Jurkat, Clone E6-1 (cell line): ENCODE measurements at regions not wholly inside any gene's neighbourhood (a gene's known extent, or its start where the extent isn't known, plus 50 kb on each side); places are given as distances from the start of the nearest gene placed in this dataset.

Experiments
- DNase-seq: peaks from one replicate; pipeline ENCODE4 v3.0.0-alpha.2; 2011; ENCODE audit warnings: low read depth, low spot score
- H3K4me3 ChIP-seq: 2 replicates; pipeline ENCODE4 v1.5.1; 2011; ENCODE audit warnings: mild to moderate bottlenecking, low read length, control low read depth, moderate library complexity

DNA sequence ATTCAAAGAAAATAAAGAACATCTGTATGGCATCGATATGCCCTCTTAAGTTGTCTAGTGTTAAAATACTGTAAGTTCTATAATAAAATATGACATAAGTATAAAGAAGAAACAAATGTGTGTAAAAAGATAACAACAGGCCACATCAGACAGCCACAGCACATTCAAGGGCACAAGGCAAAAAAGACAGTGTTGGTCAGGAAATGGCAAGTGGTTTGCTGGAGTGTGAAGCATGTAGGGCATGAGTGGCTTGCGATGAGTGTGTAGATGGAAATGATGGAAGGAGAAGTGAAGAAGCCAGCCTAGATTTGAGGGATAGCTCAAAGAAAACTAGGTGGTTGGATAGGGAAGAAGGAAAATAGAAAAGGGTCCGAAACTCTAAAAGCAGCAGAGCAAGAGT is 341.6 kb downstream of the CRPPA start:
- DNase-seq = peak; percentile 85
- H3K4me3 ChIP-seq = no peak overlapping the region

DNA sequence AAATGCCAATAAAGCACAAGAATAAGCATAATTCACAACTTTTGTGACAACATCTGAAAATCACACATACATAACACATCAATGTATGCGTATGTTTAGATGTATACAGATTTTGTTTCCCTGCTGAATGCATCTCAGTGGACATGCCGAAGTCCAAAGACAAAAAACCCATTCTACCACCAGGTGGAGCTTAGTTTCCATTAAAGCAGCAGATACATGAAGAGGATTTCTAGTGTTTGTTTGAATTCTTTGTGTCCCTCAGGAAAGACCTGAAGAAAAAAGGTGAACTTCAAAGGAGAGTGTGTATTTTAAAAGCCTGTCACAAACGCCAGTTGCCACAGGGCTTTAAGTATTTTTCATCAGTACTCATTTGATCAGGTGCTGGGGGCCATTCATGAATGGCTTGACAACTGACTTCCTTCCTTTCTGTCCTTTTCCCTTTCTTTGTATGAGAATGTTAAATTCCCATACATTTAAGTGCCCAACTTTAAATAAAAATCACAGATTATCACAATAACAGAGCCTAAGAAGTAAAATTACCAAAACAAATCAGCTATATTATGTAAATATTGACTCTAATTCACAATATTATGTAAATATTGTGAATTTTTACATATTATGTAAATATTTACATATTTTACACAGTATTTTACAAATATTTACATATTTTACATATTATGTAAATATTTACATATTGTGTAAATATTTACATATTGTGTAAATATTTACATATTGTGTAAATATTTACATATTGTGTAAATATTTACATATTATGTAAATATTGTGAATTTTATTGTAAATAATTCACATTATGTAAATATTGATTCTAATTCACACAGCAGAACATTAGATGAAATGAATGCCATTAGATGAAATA is 343.0 kb downstream of the CRPPA start:
- H3K4me3 ChIP-seq = no peak overlapping the region
- peak; percentile 82 for DNase-seq

DNA sequence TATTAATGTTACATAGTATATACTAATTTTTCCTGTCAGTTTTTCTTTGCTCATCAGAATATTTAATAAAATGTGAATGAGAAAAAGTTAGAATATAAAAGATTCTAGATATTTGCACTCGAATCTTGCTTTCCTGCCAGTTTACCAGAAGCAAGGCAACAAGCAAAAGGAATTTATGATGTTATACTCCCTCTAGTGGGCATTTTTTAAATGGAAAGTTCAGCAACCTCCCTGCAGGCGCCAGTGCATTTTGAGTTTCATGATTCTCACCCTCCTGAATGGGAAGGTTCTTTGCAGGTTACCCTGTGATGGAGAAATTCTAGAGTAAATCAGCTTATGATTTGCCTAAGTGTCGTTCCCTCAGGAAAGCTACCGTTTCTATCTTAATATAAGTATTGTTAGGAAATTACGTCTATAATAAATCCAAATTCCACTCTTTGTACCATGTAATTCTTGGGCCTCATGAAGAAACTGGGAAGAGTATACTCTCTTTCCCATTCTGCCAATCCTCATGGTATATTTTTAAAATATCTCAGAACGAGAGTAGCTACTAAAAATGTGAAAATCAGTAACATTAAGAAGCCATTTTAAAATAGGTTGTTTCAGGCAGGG is 350.0 kb downstream of the CRPPA start:
- DNase-seq = peak; percentile 71
- H3K4me3 ChIP-seq = no peak overlapping the region

DNA sequence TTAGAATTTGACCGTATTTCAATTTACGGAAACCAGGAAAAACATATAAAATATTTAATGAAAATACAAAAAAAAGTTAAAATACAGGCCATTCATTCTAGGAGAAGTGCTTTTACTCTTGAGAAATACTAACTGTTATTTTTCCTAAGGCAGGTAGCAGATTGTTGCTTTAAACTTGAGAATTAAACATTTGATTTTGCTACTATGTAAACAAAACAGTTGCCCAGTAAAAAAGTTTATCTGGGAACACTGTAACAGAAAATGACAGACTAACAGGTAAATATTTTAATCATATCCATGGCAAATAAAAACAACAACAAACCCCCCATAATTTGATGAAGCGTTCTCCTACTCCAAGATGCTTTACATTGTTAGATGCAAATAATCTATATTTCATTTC is 350.5 kb downstream of the CRPPA start:
- H3K4me3 ChIP-seq = no peak overlapping the region
- DNase-seq = no peak

DNA sequence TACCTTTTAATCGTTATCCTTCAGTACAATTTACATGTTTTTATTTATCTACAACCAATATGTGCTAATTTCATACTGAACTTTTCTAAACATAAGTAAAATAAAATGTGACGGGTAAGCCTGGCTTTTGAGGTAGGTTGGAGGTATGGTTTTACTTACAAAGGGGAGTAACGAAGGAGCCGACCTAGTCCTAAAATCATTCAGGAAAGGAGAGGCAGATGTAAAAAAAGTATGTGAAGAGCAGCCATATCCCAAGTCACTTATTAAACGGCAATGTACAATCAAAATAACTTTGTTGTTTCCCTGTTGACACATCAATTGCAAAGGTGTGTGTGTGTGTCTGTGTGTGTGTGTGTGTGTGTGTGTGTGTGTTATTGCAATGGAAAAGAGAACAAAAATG is 351.3 kb downstream of the CRPPA start:
- H3K4me3 ChIP-seq = no peak overlapping the region
- DNase-seq = no peak

DNA sequence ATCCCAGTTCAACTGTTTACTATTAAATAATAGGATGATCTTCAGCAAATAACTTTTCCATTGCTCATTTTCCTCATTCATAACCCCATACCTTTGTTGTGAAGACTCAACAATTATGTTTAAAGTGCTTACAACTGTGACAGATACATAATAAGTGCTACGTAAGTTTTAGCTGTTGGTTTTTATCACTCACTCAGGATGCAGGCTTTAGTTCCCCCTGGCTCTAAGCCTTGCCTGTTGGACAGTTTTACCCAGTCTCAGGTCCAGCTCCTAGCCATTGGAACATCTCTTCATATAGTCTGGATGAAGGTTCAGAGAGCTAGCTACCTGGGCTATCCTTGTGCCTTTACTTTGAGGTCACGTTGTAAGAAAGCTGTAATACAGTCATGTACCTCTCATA is 353.2 kb downstream of the CRPPA start:
- DNase-seq = no peak
- no peak overlapping the region for H3K4me3 ChIP-seq

DNA sequence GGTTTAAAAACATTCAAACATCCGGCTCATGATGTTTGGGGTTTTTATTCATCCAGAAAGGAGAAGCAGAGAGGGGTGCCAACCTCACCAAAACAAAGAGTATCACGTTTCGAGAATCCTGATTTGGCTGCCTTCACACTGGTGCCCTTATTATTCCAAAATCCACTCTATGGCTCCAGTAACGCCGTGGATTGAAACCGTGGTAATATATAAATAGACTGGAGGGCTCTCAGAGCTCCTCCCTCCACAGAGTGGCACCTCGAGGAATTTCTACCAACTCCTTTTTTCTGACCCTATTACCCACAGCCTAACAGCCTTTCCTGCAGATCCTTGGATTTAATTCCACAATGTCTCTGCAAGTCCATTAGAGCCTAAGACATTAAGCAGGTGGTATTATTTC is 353.6 kb downstream of the CRPPA start:
- no peak overlapping the region for H3K4me3 ChIP-seq
- no peak for DNase-seq

DNA sequence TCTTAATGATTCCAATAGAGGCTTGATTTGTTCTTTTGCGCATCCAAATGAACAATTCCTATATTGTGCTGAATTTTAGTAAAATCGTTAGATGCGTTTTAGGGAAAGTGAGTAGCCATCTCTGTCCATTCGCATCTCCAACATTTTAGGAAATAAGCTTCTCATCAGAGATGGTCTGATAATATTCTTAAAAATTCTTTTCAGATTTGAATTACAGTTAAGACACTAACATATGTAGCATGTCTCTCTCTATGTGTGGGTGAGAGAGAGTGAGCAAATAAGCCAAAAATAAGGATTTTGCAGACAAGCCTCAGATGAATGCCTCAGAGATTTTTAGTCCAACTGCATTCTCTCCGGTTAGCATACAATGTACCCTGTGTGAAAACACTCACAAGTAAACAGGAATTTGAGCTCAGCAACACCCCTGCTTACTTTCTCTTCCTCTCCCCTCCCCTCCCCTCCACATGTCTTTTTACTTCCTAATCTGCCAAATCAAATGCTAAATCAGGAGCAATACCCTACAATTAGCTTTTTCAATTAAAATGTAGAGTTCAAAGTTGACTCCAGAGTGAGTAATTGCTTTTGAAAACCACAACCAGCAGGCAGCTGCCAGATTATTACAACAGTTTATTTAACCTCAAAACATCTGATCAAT is 354.4 kb downstream of the CRPPA start:
- no peak overlapping the region for H3K4me3 ChIP-seq
- peak; percentile 39 for DNase-seq

DNA sequence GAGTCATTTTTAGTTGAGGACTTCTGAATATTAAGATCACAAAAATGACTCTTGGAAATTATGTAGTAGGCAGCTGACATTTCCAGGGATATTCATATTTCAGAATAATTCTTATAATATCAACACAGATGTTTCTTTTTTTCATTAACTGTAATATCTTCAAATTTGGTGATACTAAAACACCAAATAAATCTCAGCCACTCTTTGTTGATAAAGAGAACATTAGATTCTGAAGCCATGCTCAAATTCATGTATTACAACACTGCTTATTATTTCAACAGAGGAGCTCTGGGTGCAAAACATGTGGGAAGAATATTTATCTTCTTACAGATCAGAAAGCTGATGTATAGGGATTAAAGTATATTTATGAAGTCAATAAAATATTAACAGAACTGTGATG is 355.4 kb downstream of the CRPPA start:
- no peak for DNase-seq
- H3K4me3 ChIP-seq = no peak overlapping the region

DNA sequence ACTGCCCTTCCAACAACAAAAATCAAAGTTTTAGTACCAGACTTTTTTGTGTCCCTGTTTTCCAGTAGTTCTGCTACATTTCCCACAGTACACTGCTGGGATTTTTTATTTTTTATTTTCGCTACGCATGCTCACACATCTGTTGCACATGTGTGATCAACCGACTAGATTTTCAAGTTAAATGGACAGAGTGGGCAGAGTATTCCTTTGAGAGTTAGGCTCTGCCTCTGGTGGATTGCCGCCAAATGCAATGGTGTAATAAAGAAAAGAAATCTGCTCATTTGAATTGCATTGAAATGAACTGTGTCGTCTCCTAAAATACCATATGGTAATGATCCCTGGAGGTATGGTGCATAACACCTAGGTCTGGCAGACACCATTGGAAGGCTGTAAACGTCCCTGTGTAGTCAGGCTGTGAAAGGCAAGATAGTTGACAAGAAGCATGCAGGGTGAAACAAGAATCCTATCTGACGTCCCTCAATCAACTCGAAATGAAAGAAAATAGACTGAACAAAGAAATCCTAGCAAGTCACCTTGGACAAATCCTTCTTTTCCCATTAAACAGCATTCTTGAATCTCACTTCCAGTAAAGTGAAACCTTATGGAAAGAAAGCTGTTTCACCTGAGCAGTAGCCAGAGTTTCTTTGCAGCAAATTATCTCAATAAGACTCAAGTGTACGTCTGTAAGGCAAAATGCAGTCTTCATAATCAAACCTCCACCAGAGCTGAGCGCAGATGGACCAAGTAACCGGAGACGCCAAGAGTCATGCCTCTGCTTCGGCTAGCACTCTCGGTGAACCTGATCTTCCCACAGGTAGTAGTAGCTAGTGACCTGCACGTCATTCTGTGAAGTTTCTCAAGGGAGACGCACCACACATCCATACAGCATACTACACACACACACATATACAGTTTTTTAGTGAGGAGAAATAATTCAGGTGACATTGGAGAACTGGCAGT is 357.3 kb downstream of the CRPPA start:
- no peak overlapping the region for H3K4me3 ChIP-seq
- DNase-seq = no peak

DNA sequence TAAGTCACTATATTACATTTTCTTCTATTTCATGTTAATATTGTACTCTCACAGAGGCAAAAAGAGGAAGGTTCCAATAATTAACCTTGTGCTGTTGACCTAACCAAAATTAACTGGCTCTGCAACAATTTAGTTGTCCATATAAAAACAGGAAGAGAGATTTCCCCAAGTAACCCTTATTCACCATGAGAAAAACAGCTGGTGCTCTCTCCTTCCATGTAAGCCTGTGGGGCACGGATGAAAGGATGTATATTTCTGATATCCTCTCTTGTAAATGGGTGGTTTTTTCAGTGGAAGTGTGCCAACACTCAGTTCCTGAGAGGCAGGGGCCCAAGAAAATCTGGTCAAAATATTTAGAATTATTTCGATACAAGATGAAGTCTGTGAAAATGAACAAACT is 358.1 kb downstream of the CRPPA start:
- H3K4me3 ChIP-seq = no peak overlapping the region

DNA sequence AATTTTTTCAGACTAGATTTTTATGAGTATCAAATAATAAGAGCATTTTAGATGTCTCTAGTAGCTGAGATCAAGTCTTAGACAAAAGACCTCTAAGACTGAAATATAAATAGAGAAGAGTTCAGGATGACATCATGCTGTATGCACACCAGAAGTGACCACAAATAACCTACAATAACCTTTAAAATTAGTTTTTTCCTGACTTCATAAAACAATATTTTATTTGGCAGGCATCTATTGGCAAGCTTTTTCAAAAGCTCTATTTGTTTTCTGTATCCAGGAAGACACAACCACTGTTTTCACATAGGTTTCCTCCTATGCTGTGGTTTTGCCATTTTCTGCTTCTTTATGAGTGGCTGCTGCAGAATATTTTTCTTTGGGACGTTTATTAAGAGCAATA is 359.1 kb downstream of the CRPPA start:
- DNase-seq = no peak
- H3K4me3 ChIP-seq = no peak overlapping the region

More for the DNA sequence above, 358.1 kb downstream of the CRPPA start:
- DNase-seq = no peak

DNA sequence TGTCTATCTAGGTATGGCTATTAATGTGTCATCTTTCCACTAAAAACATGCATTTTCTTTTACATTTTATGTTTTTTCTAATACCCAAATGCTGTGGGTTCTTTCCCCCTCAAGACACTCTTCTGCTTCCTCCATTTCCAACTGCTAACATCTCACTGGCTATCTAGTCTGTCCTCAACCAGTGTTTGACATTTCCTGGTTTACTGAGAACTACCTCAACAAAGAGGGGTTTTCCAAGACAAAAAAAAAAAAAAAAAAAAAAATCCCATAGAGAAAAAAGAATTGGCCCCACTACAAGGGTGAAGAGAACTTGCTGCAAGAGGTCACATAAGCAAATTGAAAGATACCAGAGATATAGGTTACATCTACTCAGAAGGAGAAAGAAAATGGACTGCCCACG is 359.7 kb downstream of the CRPPA start:
- H3K4me3 ChIP-seq = no peak overlapping the region
- no peak for DNase-seq

DNA sequence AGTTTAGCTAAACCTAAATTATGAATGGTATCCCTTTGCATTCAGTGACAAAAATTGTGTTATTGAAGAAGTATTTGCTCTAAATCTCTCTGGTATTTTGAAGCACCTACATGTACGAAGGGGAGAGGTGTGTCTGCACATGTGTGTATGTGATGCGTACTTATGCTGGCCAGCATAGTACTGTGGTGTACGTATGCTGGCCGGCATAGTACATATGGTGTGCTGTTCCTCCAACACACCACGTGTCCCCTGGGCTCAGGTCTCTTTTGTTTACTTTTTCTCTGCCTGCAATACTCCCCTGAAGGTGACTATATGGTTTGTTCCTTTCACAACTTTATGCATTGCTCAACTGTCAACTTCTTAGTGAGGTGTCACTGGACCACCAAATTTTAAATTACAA is 360.3 kb downstream of the CRPPA start:
- H3K4me3 ChIP-seq = no peak overlapping the region
- no peak for DNase-seq

DNA sequence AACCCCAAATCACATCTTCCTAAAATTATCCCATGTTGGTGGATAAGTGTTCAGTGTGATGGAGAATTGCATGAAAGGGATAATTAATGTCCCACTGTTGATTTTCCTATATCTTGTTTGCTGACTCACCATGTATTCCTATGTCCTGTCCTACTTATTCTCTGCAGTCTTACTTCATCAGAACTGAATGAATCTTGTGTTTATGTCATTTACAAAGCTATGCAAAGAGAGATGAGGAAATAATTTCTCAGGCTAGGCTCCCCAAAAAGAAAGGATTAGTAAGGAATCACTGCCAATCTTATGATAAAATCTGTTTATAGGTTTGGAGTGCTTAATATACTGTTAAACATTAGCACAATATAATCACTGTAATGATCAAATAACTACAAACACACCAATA is 360.8 kb downstream of the CRPPA start:
- no peak overlapping the region for H3K4me3 ChIP-seq
- no peak for DNase-seq

DNA sequence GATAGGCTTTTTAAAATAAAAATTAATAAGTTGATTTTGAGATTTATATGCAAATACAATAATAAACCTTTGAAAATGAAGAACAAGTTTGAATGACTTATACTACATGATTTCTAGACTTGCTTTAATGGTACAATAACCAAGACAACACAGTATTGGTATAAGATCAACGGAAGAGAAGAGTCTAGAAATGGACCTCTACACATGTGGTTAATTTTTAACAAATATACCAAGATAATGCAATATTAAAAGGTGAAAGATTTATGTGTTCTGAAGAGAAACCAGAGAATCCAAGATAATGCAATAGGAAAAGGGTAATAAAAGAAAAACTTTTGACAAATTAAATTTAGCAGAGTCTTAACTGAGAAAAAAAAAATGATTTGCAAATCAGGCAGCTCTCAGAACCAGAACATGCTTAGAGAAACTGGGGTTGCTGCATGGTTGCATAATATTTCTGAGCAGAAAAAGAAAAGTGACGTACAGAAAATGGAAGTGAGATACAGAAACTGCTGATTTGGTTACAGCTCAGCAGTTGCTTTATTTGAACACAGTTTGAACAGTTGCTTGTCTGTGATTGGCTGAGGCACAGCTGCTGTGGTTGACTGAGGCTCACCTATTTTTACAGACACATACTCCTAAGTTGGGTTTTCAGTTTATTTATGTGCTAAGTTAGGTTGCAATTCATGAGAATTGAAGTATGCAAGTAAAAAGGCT is 365.9 kb downstream of the CRPPA start:
- DNase-seq = no peak
- no peak overlapping the region for H3K4me3 ChIP-seq

DNA sequence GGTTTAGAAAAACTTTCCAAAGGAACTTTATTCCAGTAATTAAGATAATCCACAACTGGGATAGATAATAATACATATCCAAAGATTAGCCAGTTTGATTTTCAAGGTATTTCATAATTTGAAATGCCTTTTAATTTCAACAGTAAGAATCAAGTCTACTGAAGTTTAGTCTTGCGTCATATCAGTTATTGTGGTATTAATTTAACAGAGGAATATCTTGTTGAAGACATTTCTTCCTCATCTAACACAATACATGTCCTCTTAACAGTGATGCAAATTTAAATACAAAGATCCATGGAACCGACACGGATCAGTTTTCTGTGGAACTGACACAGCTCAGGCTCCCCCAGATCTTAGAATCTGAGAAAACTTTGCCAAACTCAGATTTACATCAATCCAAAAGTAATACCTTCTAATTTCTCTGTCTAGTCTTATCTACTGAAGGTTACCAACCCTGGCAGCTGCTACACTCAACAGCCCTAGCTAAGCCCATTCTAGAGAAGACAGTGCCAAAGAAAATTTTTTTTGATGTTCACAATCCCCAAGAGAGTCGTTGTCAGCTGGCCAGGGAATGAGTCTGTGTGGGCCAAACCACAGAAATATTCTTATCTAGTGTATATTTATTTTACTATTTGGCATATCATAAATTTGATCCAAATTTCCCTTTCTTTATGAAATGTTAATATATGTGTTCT is 365.2 kb upstream of the MEOX2 start:
- no peak overlapping the region for H3K4me3 ChIP-seq
- no peak for DNase-seq

DNA sequence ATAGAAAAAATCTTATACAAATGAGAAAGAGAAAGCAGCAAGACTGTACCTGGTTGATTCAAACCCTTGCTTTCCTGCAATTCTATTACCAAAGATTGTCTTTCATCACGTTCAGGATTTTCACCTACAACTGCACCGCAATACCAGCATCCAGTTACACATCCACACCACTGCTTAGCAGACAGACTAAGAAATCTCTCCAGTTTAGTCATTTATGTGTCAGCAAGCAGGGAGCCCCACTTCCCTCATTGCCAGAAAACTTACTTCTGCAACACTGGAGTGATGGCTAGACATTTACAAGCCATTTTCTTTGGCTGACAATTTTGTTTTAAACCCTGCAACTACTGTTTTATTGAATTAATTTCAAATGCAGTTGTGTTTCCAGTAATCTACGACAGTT is 359.6 kb upstream of the MEOX2 start:
- DNase-seq = no peak
- no peak overlapping the region for H3K4me3 ChIP-seq
